Stimulated activated naive CD4-positive, alpha-beta T cell (primary cell): ENCODE measurements at regions not wholly inside any gene's neighbourhood (a gene's known extent, or its start where the extent isn't known, plus 50 kb on each side); places are given as distances from the start of the nearest gene placed in this dataset.
A peak's percentile ranks its signal among the peaks of the same experiment; 100 is the strongest.

Experiments
- DNase-seq, 6 experiments: peaks; one replicate each; lab custom pipeline; 2025; lab: John Stamatoyannopoulos, UW

- no peak for DNase-seq
Measured at GRCh38 chr3:124577494-124578167, 152.6 kb upstream of the UMPS start.

- no peak for DNase-seq
Measured at GRCh38 chr3:124579641-124580040, 150.6 kb upstream of the UMPS start.

DNA sequence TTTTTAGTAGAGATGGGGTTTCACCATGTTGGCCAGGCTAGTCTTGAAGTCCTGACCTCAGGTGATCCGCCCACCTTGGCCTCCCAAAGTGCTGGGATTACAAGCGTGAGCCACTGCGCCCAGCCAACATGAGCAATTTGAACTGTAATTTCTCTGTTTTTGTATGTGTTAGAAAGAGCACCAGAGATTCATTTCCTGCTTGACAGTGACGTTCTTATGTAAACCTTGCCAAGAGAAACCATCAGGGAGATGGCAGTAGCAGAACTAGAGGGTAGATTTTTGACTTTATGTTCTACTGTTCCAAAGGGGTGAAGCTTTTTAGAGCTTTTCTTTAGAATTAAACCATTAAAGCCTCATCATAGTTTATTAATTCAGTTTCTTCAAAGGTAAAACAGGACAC lies 148.1 kb upstream of the UMPS start:
- no peak for DNase-seq

- DNase-seq, result no peak
Measured at GRCh38 chr3:124582621-124583395, 147.4 kb upstream of the UMPS start.

- DNase-seq, result peak in 3 of 6 experiments; percentile 3 to 24 (median 9)
Measured at GRCh38 chr3:124584245-124584551, 146.1 kb upstream of the UMPS start.

GRCh38 chr3:124584552-124585391 lies 145.5 kb upstream of the UMPS start:
- peak in 3 of 6 experiments; percentile 3 to 19 (median 7) for DNase-seq

- DNase-seq, result no peak
Measured at GRCh38 chr3:124586126-124587052, 143.9 kb upstream of the UMPS start.

GRCh38 chr3:124587053-124587408 lies 143.2 kb upstream of the UMPS start:
- no peak for DNase-seq

DNA sequence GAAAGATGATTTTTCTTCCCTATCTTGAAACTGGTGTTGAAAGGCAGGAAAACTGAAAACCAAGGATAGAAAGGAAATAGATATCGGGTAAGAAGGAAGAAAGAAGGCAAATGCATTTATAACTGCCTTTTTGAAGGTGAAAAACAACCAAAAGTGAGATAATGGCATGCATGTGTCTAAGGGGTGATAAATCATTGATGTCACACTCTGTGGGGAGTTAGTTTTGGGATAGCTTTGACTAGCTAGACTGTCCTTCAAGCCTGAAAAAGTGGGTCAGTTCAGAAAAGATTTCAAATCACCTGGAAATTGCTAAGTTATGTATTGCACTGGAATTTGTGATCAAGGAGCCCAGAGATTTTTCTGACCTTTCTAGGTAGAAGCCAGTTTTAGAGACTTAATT lies 142.2 kb upstream of the UMPS start:
- DNase-seq, result no peak

DNA sequence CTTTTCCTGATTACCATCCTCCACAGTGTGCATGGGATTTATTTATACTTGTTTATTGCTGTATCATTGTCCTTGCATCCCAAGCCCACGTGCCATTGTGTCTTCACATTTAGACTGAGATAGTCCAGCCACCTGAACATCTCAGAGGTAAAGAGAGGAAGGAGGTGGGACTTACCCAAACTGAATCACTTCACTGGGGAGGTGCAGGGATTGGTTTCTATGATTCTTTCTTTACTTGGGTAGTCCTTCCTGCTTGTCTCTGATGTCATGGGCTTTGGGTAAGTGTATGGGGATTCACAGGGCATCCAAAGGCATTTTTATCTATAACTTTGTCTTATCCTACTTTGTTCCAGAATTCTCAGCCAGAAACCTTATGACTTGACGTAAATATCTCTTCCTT lies 141.5 kb upstream of the UMPS start:
- DNase-seq, result no peak

GRCh38 chr3:124591699-124592098 lies 138.6 kb upstream of the UMPS start:
- DNase-seq, result no peak

DNA sequence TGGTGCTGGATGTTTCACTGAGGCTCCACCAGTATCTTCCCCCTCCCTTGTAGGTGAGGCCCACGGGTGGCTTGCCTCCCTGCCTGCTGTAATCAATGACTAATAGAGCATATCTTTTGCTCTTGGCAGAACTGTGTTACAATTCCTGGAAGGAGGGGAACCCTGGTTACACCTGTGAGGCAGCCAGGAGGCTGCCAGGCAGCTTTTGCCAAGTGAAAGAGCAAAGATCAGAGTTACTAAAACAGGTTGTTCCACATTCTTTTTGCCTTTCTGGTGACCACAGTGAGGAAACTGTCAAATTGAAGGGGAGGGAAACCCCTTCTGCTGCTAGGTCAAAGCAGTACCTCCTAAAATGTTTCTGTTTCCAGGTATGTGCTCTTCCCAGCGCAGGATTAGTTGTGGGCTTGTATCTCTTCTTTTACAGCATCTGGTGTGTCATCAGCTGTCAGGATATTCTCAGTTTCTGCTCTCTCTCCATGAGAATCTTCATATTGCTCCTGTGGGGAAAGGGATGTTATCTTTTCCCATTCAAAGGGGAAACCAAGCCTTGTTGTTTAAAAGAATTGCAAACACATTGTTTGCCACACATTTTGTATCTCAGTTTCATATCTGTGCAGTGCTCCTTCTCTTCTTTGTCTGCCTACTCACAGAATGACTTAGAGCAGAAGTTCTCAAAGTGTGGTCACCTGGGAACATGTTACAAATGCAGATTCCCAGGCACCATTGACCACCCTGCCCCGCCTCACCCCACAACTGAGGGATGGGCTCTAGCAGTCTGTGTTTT lies 137.4 kb upstream of the UMPS start:
- no peak for DNase-seq

GRCh38 chr3:124593442-124593829 lies 136.8 kb upstream of the UMPS start:
- DNase-seq, result no peak

GRCh38 chr3:124594581-124594980 lies 135.7 kb upstream of the UMPS start:
- no peak for DNase-seq

DNA sequence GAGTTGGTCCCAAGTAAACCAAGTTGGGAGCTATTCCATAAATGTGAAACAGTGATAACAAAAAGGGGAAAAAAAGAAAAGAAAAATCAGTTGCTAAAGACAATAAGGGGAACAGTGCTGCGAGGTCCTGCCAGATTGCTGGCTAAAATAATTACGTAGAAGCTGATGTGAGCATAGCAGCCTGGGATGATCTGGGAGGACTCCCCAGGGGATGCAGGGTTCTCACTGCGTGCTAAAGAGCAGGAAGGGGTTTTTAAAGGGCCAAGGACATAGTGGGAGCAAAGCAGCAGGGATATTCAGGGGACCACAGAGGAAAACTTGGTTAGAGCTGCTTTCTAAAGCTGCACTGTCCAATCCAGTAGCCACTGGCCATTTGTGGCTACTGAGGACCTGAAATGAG lies 133.0 kb upstream of the UMPS start:
- no peak for DNase-seq

DNA sequence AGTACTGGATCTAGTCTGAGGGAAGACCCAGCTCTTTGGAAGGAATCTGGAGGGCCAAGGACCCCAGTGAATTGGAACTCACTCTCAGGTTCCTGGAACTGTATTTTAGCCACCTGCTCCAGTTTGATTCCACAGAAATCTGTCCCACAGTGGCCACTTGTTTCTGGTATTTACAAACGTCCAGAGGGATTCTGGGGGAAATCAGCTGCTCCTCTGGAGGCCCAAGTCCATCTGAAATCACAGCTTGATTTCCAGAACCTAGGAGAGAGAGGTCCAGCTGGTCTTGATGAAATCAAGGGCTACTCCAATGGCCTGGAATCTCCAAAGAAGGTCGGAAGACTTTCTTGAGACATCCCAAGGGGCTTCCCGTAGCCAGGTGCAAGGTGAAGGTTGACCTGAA lies 132.3 kb upstream of the UMPS start:
- no peak for DNase-seq

- no peak for DNase-seq
Measured at GRCh38 chr3:124599147-124599765, 131.0 kb upstream of the UMPS start.

DNA sequence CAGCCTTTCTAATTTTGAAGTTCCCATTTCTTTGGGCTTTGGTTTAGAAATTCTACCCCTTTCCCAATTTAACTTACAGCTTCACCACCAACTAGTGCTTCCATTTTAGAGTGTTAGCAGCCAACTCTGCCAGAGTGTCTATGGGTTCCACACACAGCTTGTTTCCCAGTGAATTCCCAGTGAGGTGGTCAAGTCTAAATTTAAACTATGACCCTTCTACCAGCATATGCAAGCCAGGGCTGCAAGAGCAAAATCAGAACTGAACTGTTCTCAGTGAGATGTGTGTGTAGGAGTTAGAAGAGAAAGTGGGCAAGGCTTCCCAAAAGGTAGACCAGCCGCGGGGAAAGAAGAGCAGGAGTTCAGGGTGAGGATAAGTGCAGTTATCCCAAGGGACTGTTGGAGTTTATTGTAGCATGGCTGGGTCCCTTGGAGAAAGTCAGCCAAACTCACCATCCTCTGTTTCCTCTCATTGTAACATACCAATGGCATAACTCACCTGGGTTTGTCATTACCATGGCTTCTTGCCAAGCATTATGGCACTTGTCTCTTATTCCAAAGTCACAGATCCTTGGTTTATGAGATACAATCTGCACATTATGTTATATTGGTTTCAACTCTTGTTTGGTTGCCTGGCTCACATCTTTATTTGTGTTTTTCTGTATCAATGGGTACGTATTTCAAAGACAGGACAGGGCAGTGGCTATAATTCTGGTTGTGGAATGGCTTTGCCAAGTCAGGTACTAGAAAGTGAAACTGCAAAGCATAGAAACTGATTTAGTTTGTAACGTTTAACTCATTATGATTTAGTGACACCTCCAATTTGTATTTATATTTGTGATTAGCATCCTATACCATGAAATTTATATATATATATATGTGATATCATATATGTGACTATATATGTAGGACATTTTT lies 130.2 kb upstream of the UMPS start:
- no peak for DNase-seq

- no peak for DNase-seq
Measured at GRCh38 chr3:124600765-124601164, 129.5 kb upstream of the UMPS start.

- DNase-seq, result no peak
Measured at GRCh38 chr3:124601190-124601589, 129.1 kb upstream of the UMPS start.
